ENCODE measurements at regions not wholly inside any gene's neighbourhood (a gene's known extent, or its start where the extent isn't known, plus 50 kb on each side); places are given as distances from the start of the nearest gene placed in this dataset.

GRCh38 chr2:46831051-46831868 lies 84.3 kb downstream of the MCFD2 start:
- in situ Hi-C loops (cut with HindIII; ENCODE audit: low sequenced_read_pairs), result no loop called here

GRCh38 chr2:46829231-46829995 lies 86.2 kb downstream of the MCFD2 start:
- in situ Hi-C loops (cut with HindIII; ENCODE audit: low sequenced_read_pairs), result loop anchor here (5.0 kb wide), 1 partner anchor 42 kb away; no protein-coding TSS in a partner anchor

GRCh38 chr2:46828491-46829230 lies 86.9 kb downstream of the MCFD2 start:
- in situ Hi-C loops (cut with HindIII; ENCODE audit: low sequenced_read_pairs), result loop anchor here (5.0 kb wide), 1 partner anchor 41 kb away; no protein-coding TSS in a partner anchor

GRCh38 chr2:46828135-46828438 lies 87.5 kb downstream of the MCFD2 start:
- in situ Hi-C loops (cut with HindIII; ENCODE audit: low sequenced_read_pairs), result loop anchor here (5.0 kb wide), 1 partner anchor 41 kb away; no protein-coding TSS in a partner anchor

- in situ Hi-C loops (cut with HindIII; ENCODE audit: low sequenced_read_pairs), result loop anchor here (5.0 kb wide), 1 partner anchor 40 kb away; no protein-coding TSS in a partner anchor
Observed at GRCh38 chr2:46827274-46828134, 88.1 kb downstream of the MCFD2 start.

GRCh38 chr2:46826569-46827245 lies 88.9 kb downstream of the MCFD2 start:
- in situ Hi-C loops (cut with HindIII; ENCODE audit: low sequenced_read_pairs), result loop anchor here (5.0 kb wide), 1 partner anchor 39 kb away; no protein-coding TSS in a partner anchor

GRCh38 chr2:46825939-46826568 lies 89.6 kb downstream of the MCFD2 start:
- in situ Hi-C loops (cut with HindIII; ENCODE audit: low sequenced_read_pairs), result loop anchor here (5.0 kb wide), 1 partner anchor 39 kb away; no protein-coding TSS in a partner anchor

- in situ Hi-C loops (cut with HindIII; ENCODE audit: low sequenced_read_pairs), result loop anchor here (5.0 kb wide), 1 partner anchor 38 kb away; no protein-coding TSS in a partner anchor
Observed at GRCh38 chr2:46825231-46825938, 90.2 kb downstream of the MCFD2 start.

GRCh38 chr2:46824611-46825010 lies 91.0 kb downstream of the MCFD2 start:
- in situ Hi-C loops (cut with HindIII; ENCODE audit: low sequenced_read_pairs), result loop anchor here (5.0 kb wide), 1 partner anchor 37 kb away; no protein-coding TSS in a partner anchor

GRCh38 chr2:46821600-46821999 lies 94.0 kb downstream of the MCFD2 start:
- in situ Hi-C loops (cut with HindIII; ENCODE audit: low sequenced_read_pairs), result no loop called here

GRCh38 chr2:46818819-46819218 lies 96.8 kb downstream of the MCFD2 start:
- in situ Hi-C loops (cut with HindIII; ENCODE audit: low sequenced_read_pairs), result no loop called here

GRCh38 chr2:46818141-46818621 lies 97.4 kb downstream of the MCFD2 start:
- in situ Hi-C loops (cut with HindIII; ENCODE audit: low sequenced_read_pairs), result no loop called here

- in situ Hi-C loops (cut with HindIII; ENCODE audit: low sequenced_read_pairs), result no loop called here
Observed at GRCh38 chr2:46816846-46817726, 98.5 kb downstream of the MCFD2 start.

- in situ Hi-C loops (cut with HindIII; ENCODE audit: low sequenced_read_pairs), result no loop called here
Observed at GRCh38 chr2:46816151-46816845, 99.3 kb downstream of the MCFD2 start.

- in situ Hi-C loops (cut with HindIII; ENCODE audit: low sequenced_read_pairs), result no loop called here
Observed at GRCh38 chr2:46815121-46815802, 100.3 kb downstream of the MCFD2 start.

All from endothelial cell of hepatic sinusoid (primary cell).